DND-41 (cell line): ENCODE measurements at regions not wholly inside any gene's neighbourhood (a gene's known extent, or its start where the extent isn't known, plus 50 kb on each side); places are given as distances from the start of the nearest gene placed in this dataset.

Experiments
- CTCF ChIP-seq: IDR thresholded peaks from 2 replicates; pipeline ENCODE4 v1.5.1; 2012; ENCODE audit warnings: borderline replicate concordance, low read length, moderate library complexity, mild to moderate bottlenecking; ENCODE audit not compliant: poor library complexity, severe bottlenecking; ENCODE audit errors: extremely low read depth
- EZH2 ChIP-seq: IDR thresholded peaks from 3 replicates; pipeline ENCODE4 v1.6.1; 2012; ENCODE audit warnings: borderline replicate concordance, low read depth, mild to moderate bottlenecking, moderate library complexity, low read length, inconsistent platforms; ENCODE audit not compliant: severe bottlenecking

DNA sequence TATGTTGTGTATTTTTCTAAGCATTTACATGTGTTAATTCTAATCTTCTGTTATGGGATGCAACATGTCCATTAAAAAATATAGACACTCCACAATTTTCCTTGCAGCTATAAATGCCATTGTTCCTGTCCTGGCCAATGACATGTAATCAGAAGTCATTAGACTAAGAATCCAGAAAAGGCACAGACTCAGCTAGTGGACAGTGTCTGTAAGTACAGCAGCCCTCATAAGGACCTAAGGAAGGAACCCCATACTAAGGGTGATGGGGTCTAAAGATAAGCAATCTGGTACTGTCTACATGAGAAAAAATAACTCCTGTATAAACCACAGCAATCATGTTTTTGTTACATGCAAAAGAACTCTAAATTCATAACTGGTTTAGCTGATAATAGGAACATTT, 115.9 kb downstream of the GPR85 start:
- no peak for TF ChIP-seq CTCF
- TF ChIP-seq EZH2, result no peak
